Activated CD8-positive, alpha-beta T cell treated with anti-CD3 and anti-CD28 coated beads, Interleukin-2, amount 10 ng/mL, durations not matched to agents 7 days and 5 days (primary cell): ENCODE measurements at regions not wholly inside any gene's neighbourhood (a gene's known extent, or its start where the extent isn't known, plus 50 kb on each side); places are given as distances from the start of the nearest gene placed in this dataset.

Experiments
- ATAC-seq: fragments of 150-1000 bp; cut with Tn5 transposase; one replicate; pipeline ENCODE4 v1.10.0; 2021; ENCODE audit warnings: moderate library complexity
- CTCF ChIA-PET: fragments of 350-600 bp; sonication (Branson Sonifier 250); formaldehyde crosslinking; loops from one replicate; lab custom pipeline; 2021; ENCODE audit warnings: antibody characterized with exemption; lab: Charles Lee
- POLR2A ChIA-PET: fragments of 350-600 bp; sonication (Branson Sonifier 250); formaldehyde crosslinking; loops from one replicate; lab custom pipeline; 2021; ENCODE audit warnings: antibody characterized with exemption; lab: Charles Lee
- DNase-seq: peaks from one replicate; pipeline ENCODE4 v3.0.0-alpha.2; 2020
- H3K27ac Mint-ChIP-seq: one replicate; pipeline ENCODE4 v1.8.0; 2021; ENCODE audit warnings: mild to moderate bottlenecking, mixed read lengths
- H3K27me3 Mint-ChIP-seq: one replicate; pipeline ENCODE4 v1.8.0; 2021; ENCODE audit warnings: low read depth, mixed read lengths
- H3K36me3 Mint-ChIP-seq: one replicate; pipeline ENCODE4 v1.8.0; 2021; ENCODE audit warnings: low read depth, mixed read lengths
- H3K4me1 Mint-ChIP-seq: one replicate; pipeline ENCODE4 v1.8.0; 2021; ENCODE audit warnings: low read depth, mixed read lengths
- H3K4me3 Mint-ChIP-seq: one replicate; pipeline ENCODE4 v1.8.0; 2021; ENCODE audit warnings: mild to moderate bottlenecking, mixed read lengths
- H3K9me3 Mint-ChIP-seq: one replicate; pipeline ENCODE4 v1.8.0; 2022; ENCODE audit warnings: mixed read lengths; ENCODE audit not compliant: insufficient read depth

DNA sequence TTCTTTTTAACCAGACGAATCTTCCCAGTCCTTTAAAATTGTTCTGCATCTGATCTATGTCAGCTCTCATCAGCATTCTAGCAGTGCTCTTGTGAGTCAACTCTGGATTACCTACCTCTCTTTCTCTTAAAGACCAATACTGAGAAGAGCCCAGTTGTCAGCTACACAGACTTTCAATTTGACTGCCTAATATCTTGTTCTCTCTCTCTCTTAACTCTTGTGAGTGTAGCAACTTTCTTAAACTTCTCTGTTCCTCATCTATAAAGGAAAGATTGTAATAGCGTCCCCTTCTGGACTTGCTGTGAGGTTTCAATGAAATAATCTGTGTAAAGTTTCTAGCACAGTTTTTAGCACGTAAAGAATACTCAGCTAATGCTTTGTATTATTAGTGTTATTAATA lies 499.3 kb upstream of the ADAMTS5 start:
- Mint-ChIP-seq H3K27ac (no peak overlapping the region), H3K4me1 (no peaks in the 10 kb centered on the region), H3K4me3 (no peak overlapping the region), H3K9me3 (no peaks in the 10 kb centered on the region), H3K36me3 (no peaks in the 10 kb centered on the region), H3K27me3 (no peaks in the 10 kb centered on the region)
- ATAC-seq = no peak
- ChIA-PET CTCF (no interaction called here), POLR2A (no interaction called here)
- no peak for DNase-seq

DNA sequence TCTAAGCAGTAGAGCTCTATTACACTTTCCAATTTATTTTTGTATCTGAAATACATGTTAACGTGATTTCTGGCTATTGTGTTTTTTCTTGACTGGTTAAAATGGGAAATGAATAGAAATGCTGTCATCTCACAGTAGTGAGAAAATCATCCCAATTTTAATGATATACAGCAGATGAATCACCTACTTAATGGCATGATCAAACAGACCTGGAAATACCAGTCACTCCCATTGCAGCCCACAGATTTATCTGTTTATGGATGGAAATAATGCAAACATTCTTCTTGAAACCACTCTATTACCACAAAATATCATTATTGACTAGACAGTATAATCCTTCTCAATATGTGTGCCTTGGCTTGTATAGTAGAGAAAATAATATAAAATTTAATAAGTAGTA lies 497.8 kb upstream of the ADAMTS5 start:
- CTCF ChIA-PET = no interaction called here

DNA sequence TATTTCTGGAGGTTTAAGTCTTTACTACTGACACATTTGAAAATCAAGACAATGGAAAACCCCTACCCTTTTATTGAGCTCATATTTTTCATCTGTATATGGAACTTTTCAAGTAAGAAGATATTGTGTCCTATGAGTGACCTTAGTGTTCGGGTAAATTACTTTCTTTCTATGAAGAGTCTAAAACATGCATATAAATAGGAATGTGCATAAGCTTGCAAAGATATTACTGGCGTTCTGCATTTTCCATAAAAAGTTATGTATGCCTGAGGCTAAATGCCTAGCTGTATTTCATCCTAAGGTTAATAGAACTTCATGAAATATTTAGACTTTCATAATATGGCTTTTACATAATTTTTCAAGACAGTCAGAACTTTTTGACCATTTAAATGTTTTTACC lies 495.8 kb upstream of the ADAMTS5 start:
- CTCF ChIA-PET = no interaction called here
- no peaks in the 10 kb centered on the region for H3K27me3 Mint-ChIP-seq
- H3K27ac Mint-ChIP-seq = no peak overlapping the region
- H3K36me3 Mint-ChIP-seq = no peaks in the 10 kb centered on the region
- no peak overlapping the region for H3K4me3 Mint-ChIP-seq
- DNase-seq = no peak
- no peaks in the 10 kb centered on the region for H3K4me1 Mint-ChIP-seq
- no peak for ATAC-seq
- POLR2A ChIA-PET = no interaction called here
- no peaks in the 10 kb centered on the region for H3K9me3 Mint-ChIP-seq

More for the DNA sequence above, 497.8 kb upstream of the ADAMTS5 start:
- H3K4me1 Mint-ChIP-seq = no peaks in the 10 kb centered on the region
- DNase-seq = no peak
- no peak overlapping the region for H3K27ac Mint-ChIP-seq
- H3K36me3 Mint-ChIP-seq = no peaks in the 10 kb centered on the region
- H3K27me3 Mint-ChIP-seq = no peaks in the 10 kb centered on the region
- ATAC-seq = no peak
- no peak overlapping the region for H3K4me3 Mint-ChIP-seq
- POLR2A ChIA-PET = no interaction called here
- no peaks in the 10 kb centered on the region for H3K9me3 Mint-ChIP-seq

DNA sequence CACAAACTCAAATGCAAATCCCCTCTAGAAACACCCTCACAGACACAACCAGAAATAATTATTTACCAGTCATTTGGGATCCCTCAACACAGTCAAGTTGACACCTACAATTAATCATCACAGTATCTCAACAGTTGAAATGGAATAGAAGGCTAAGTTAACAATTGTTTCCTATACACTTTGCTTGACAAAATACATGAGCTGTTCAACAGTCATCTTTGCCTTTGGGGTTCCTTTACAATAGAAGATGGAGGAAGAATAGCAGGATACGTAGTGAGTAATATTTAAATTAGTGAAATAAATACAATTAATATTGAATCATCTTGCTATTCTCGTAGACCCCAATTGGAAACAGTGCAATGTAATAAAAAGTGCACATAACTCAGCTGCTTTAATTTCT lies 487.3 kb upstream of the ADAMTS5 start:
- CTCF ChIA-PET = no interaction called here
- POLR2A ChIA-PET = no interaction called here
- no peak for DNase-seq
- no peak for ATAC-seq
- Mint-ChIP-seq H3K4me1 (no peaks in the 10 kb centered on the region), H3K27ac (no peak overlapping the region), H3K27me3 (no peaks in the 10 kb centered on the region), H3K4me3 (no peak overlapping the region), H3K36me3 (no peaks in the 10 kb centered on the region), H3K9me3 (no peaks in the 10 kb centered on the region)

DNA sequence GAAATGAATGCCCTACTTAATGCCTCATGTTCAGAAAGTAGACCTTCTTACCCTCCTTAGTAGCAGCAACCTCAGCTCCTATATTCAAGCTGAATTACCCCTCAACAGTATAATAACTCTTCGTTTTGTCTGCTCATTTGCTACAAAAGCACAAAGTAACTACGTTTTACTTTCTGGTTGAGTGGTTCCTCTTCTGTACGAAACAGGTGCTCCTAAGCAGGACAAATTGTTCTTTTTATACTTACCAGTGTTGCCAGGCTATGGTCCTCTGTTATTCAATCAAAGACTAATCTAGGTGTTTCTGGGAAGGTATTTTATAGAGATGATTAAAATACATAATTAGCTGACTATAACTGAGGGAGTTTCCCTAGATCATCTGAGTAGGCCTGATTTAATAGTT lies 484.2 kb upstream of the ADAMTS5 start:
- ChIA-PET POLR2A (no interaction called here), CTCF (no interaction called here)
- H3K27me3 Mint-ChIP-seq = no peaks in the 10 kb centered on the region
- H3K4me3 Mint-ChIP-seq = no peak overlapping the region
- peaks cover 11% of the 10 kb centered on the region for H3K9me3 Mint-ChIP-seq
- DNase-seq (no peak), ATAC-seq (no peak)
- no peaks in the 10 kb centered on the region for H3K4me1 Mint-ChIP-seq
- H3K27ac Mint-ChIP-seq = no peak overlapping the region
- no peaks in the 10 kb centered on the region for H3K36me3 Mint-ChIP-seq

DNA sequence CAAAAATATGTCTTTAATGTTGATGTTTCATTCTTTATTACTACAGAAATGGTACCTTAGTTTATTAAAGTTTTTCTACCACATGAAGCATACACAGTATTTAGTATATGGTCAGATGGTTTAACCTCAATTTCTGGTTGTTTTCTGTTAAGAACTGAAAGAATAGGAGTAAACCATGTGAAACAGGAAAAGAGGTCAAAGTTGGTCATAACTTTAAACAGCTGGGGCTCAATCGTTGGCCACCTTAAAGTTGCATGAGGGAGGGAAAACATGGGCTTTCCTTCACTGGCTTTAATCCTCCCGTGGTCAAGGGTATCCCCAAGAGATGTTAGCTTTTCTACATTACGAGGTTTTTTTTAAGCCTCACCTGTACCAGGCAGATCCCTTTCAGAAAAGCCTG lies 483.3 kb upstream of the ADAMTS5 start:
- Mint-ChIP-seq H3K27ac (no peak overlapping the region), H3K9me3 (peaks cover 15% of the 10 kb centered on the region), H3K27me3 (no peaks in the 10 kb centered on the region), H3K4me3 (no peak overlapping the region), H3K36me3 (no peaks in the 10 kb centered on the region), H3K4me1 (no peaks in the 10 kb centered on the region)
- ChIA-PET POLR2A (no interaction called here), CTCF (no interaction called here)
- ATAC-seq (no peak), DNase-seq (no peak)

DNA sequence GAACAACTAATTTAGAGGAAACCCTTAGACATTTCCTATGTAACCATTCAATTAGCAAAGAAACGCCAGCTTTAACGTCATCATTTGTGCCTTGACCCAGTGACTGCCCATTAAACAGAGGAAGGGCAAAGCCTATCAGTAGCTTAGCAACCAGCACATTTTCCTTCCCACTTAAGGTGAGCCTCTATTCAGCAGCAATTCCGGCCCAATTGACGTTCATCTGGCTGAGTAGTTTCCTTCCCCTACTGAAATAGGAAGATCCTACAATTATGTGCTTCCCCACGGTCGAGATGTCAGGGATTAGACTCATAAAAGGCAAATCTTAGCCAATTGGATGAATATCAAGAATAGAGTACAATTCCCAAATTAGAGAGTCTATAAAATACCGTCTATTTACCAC lies 482.1 kb upstream of the ADAMTS5 start:
- ATAC-seq (no peak), DNase-seq (no peak)
- H3K9me3 Mint-ChIP-seq = peaks cover 16% of the 10 kb centered on the region
- POLR2A ChIA-PET = no interaction called here
- H3K4me3 Mint-ChIP-seq = no peak overlapping the region
- no peak overlapping the region for H3K27ac Mint-ChIP-seq
- H3K36me3 Mint-ChIP-seq = no peaks in the 10 kb centered on the region
- CTCF ChIA-PET = no interaction called here
- H3K27me3 Mint-ChIP-seq = no peaks in the 10 kb centered on the region
- H3K4me1 Mint-ChIP-seq = no peaks in the 10 kb centered on the region

DNA sequence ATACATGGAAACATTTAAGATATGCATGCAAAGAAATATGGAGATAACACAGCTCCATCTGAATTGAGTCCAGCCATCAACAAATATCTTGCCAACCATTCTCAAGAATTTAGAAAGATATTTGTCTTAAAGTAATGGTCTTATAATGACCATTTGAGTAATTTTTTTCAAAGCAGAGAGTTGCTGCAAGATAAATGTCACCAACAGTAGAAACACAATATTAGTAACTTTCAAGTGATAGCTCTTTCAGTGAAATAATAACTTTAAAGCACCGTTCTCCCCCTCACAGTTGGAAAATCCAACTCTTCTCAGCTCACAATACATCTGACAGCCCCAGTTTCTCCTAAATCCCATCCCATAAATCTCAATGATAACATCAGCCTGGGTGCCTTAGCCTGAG lies 481.0 kb upstream of the ADAMTS5 start:
- Mint-ChIP-seq H3K9me3 (peaks cover 16% of the 10 kb centered on the region), H3K4me3 (no peak overlapping the region), H3K36me3 (no peaks in the 10 kb centered on the region), H3K27ac (no peak overlapping the region), H3K27me3 (no peaks in the 10 kb centered on the region), H3K4me1 (no peaks in the 10 kb centered on the region)
- DNase-seq (no peak), ATAC-seq (no peak)
- CTCF ChIA-PET = no interaction called here
- POLR2A ChIA-PET = no interaction called here

DNA sequence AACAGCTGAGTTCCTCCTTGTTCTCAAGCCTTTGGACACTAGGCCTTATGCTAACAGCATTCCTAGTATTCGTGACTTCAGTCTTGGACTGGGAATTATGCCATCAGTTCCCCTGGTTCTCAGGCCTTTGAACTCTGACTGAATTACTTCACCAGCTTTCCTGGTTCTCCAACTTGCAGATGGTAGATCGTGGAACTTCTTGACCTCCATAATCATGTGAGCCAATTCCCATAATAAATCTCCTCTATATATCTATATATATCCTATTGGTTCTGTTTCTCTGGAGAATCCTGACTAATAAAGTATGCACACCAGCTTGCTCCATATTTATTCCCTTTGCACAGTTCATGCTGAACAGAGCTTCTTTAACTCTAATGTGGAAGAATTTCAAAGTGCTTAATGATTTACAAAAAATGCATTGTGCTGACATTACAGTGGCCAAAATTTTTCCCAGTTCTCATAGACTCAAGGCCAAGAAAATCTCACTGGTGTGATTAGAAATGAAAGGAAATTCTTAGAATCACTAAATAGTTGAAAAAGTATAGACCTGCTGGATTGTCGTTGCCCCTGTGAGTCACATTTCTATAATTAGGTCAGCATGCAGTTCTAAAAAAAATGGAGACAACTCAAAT lies 462.9 kb upstream of the ADAMTS5 start:
- ChIA-PET CTCF (no interaction called here), POLR2A (no interaction called here)
- no peak for ATAC-seq
- H3K36me3 Mint-ChIP-seq = no peaks in the 10 kb centered on the region
- peaks cover 19% of the 10 kb centered on the region for H3K9me3 Mint-ChIP-seq
- H3K4me3 Mint-ChIP-seq = no peak overlapping the region
- DNase-seq = no peak
- H3K27me3 Mint-ChIP-seq = no peaks in the 10 kb centered on the region
- H3K27ac Mint-ChIP-seq = no peak overlapping the region
- H3K4me1 Mint-ChIP-seq = no peaks in the 10 kb centered on the region

DNA sequence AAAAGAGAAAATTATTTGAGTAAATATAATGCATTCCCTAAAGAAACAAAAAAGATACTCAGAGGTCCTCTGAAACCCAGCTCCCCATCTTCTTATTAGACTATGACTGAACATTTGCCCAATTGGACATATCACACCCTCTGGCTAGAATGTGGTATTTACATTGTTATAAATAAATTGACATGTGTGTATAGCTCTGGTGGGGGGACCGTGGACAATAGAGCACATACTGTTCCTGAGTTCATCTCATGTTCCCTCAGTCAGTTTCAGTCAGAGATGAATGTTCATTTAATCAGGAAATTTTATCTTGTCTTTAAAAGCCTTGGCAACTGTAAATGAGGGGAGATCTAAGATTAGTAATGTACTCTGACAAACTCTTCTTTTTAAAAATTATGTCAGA lies 459.3 kb upstream of the ADAMTS5 start:
- ATAC-seq (no peak), DNase-seq (no peak)
- Mint-ChIP-seq H3K4me1 (no peaks in the 10 kb centered on the region), H3K27me3 (no peaks in the 10 kb centered on the region), H3K27ac (no peak overlapping the region), H3K4me3 (no peak overlapping the region), H3K36me3 (no peaks in the 10 kb centered on the region), H3K9me3 (peaks cover 22% of the 10 kb centered on the region)
- POLR2A ChIA-PET = no interaction called here
- CTCF ChIA-PET = no interaction called here

DNA sequence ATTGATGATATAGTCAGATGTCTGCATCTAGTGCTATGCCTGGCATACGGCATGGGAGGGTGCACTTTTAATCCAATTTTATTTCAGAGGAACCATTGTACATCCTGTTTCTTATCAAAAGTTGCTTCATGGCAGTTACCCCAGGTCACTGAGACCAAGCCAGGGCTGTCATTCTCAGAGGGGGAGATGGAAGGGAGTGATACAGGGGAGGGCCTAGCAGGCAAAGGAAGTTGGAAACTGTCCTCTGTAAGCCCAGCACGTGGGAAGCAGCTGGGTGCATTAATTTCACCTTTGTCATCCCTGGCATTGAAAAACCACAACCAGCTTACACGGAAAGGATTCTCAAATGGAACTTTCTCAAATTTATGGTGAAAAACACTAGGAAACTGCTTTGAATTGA lies 458.7 kb upstream of the ADAMTS5 start:
- H3K36me3 Mint-ChIP-seq = no peaks in the 10 kb centered on the region
- no peaks in the 10 kb centered on the region for H3K27me3 Mint-ChIP-seq
- ATAC-seq = no peak
- no peak for DNase-seq
- H3K4me3 Mint-ChIP-seq = no peak overlapping the region
- ChIA-PET POLR2A (no interaction called here), CTCF (no interaction called here)
- no peak overlapping the region for H3K27ac Mint-ChIP-seq
- peaks cover 16% of the 10 kb centered on the region for H3K9me3 Mint-ChIP-seq
- no peaks in the 10 kb centered on the region for H3K4me1 Mint-ChIP-seq

DNA sequence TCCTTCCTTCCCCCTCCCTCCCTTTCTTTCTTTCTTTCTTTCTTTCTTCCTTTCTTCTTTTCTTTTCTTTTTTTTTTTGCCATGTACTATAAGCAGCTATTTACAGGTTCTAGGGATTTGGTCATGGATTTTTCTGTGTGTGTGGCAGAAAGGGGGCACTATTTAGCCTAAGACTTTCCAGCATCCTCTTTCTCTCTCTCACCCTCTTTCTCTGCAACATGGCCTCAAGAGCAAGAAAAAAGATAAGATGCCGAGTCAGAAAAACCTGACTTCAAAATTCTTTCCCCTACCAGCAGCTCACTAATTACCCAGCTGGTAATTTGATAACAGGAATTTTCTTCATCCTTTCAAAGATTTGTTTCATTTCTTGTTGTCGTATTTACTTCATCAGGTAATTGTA lies 458.3 kb upstream of the ADAMTS5 start:
- ATAC-seq (no peak), DNase-seq (no peak)
- H3K27me3 Mint-ChIP-seq = no peaks in the 10 kb centered on the region
- H3K36me3 Mint-ChIP-seq = no peaks in the 10 kb centered on the region
- ChIA-PET POLR2A (no interaction called here), CTCF (no interaction called here)
- peaks cover 15% of the 10 kb centered on the region for H3K9me3 Mint-ChIP-seq
- H3K4me1 Mint-ChIP-seq = no peaks in the 10 kb centered on the region
- no peak overlapping the region for H3K4me3 Mint-ChIP-seq
- H3K27ac Mint-ChIP-seq = no peak overlapping the region

DNA sequence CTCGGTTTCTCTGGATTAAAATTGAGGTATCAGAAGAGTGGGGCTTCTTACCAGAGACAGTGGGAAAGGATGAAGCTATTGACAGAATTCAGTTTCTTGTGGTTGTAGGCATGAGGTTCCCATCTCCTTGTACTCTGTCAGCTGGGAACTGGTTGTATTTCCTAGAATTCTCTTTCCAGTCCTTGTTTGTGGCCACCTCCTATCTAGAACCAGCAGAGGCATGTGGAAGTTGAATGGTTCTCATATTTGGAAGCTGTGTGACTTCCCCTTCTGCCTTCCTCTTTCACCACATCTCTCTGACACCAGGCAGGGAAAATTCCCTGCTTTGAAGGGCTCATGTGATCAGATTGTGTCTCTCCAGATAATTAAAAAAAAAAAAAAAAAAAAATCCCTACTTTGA lies 457.7 kb upstream of the ADAMTS5 start:
- no peaks in the 10 kb centered on the region for H3K4me1 Mint-ChIP-seq
- CTCF ChIA-PET = no interaction called here
- no peak overlapping the region for H3K27ac Mint-ChIP-seq
- DNase-seq = no peak
- peaks cover 15% of the 10 kb centered on the region for H3K9me3 Mint-ChIP-seq
- no peaks in the 10 kb centered on the region for H3K27me3 Mint-ChIP-seq
- H3K4me3 Mint-ChIP-seq = no peak overlapping the region
- ATAC-seq = no peak
- H3K36me3 Mint-ChIP-seq = no peaks in the 10 kb centered on the region
- POLR2A ChIA-PET = no interaction called here
